ENCODE measurements at regions not wholly inside any gene's neighbourhood (a gene's known extent, or its start where the extent isn't known, plus 50 kb on each side); places are given as distances from the start of the nearest gene placed in this dataset.

GRCh38 chr2:219782737-219783348, 155.4 kb downstream of the SLC4A3 start:
- TF ChIP-seq CTCF (conservative IDR thresholded peaks at IDR 0.05; ENCODE audit: low read depth, low read length): no peak
- no peak for DNase-seq (ENCODE audit: low read depth)
- H3K4me3 ChIP-seq (ENCODE audit: low read depth, low read length): no peak overlapping the region

DNA sequence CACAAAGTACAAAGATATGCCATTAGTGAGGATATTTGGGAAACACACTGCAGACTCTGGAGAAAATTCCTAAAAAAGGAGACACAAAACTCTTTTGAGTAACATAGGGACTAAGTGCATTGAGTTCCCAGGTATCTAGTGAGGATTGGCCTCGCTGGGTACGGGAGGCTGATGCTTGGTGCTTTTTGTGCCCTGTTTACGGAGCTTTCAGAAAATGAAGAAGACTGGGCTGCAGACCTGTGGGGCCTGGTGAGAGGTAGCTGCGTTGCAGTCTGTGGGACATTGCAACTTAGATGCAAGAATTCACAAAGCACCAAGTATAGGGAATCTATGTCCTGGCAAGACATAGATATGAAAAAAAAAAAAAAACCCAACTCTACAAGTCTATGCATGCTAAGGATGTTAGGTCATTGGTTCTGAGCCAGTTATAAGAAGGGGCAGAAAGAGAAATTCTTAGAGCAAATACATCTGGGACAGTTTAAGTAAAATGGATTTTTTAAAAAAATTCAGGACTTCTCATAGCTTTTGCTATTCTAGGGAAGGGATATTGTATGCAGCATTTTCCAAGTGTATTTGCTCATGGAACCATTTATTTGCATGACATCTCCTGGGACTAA, 156.0 kb downstream of the SLC4A3 start:
- no peak for TF ChIP-seq CTCF (conservative IDR thresholded peaks at IDR 0.05; ENCODE audit: low read depth, low read length)
- DNase-seq (ENCODE audit: low read depth): no peak

GRCh38 chr2:219784178-219784577, 156.7 kb downstream of the SLC4A3 start:
- no peak for TF ChIP-seq CTCF (conservative IDR thresholded peaks at IDR 0.05; ENCODE audit: low read depth, low read length)
- DNase-seq (ENCODE audit: low read depth): no peak
- H3K4me3 ChIP-seq (ENCODE audit: low read depth, low read length): no peak overlapping the region

More for the DNA sequence above, 156.0 kb downstream of the SLC4A3 start:
- no peak overlapping the region for H3K4me3 ChIP-seq (ENCODE audit: low read depth, low read length)

DNA sequence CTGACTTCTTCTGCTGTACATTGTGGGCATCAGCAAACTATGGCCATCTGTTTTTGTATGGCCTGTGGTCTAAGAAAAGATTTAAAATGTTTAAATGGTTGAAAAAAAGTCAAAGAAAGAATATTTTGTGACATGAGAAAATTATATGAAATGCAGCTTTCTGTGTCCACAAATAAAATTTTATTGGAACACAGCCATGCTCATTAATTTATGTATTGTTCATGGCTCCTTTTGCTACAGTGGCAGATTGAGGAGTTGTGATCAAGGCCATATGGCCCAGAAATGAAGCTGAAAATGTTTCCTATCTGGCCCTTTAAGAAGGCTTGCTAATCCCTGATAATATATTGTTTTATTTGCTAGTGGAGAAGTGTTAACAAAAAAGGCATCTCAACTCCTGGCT, 162.0 kb downstream of the SLC4A3 start:
- DNase-seq (ENCODE audit: low read depth): no peak
- no peak overlapping the region for H3K4me3 ChIP-seq (ENCODE audit: low read depth, low read length)
- no peak for TF ChIP-seq CTCF (conservative IDR thresholded peaks at IDR 0.05; ENCODE audit: low read depth, low read length)

DNA sequence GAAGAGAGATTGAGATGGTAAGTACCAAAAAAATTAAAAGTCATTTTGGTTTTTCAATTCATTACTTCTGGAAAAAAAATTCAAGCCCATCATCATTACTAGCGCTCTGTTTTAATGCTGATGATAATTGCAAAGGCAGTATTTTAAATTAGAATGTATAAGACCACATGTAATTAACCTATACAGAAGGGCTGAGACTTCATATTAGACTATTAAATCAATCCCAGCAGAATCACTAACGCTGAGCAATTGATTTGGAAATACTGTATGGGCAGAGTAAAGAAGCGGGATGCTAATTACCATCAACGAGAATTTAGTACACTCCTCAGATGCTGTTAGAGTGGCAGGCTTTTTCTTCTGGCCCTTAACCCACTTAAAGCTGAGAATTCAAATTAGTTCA, 165.0 kb downstream of the SLC4A3 start:
- TF ChIP-seq CTCF (conservative IDR thresholded peaks at IDR 0.05; ENCODE audit: low read depth, low read length): no peak

DNA sequence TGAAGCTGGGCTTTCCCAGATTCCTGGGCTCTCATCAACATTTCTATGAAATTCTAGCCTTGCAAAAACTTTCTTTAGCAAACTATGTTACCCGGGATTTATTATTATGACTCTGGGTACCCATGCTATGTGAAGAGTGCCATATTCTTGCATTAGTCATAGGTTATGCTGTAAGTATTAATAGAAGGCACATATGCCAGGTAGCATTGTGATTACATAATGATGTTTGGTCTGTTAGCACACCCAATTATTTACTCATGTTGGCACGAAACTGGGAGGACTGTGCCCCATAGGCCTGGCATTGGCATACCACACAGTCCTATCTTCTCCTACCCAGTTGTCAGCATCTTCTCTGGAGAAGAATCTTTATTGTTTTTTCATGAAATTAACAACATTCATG, 171.0 kb downstream of the SLC4A3 start:
- H3K4me3 ChIP-seq (ENCODE audit: low read depth, low read length): no peak overlapping the region
- no peak for DNase-seq (ENCODE audit: low read depth)
- TF ChIP-seq CTCF (conservative IDR thresholded peaks at IDR 0.05; ENCODE audit: low read depth, low read length): no peak

More for the DNA sequence above, 165.0 kb downstream of the SLC4A3 start:
- no peak for DNase-seq (ENCODE audit: low read depth)
- no peak overlapping the region for H3K4me3 ChIP-seq (ENCODE audit: low read depth, low read length)

DNA sequence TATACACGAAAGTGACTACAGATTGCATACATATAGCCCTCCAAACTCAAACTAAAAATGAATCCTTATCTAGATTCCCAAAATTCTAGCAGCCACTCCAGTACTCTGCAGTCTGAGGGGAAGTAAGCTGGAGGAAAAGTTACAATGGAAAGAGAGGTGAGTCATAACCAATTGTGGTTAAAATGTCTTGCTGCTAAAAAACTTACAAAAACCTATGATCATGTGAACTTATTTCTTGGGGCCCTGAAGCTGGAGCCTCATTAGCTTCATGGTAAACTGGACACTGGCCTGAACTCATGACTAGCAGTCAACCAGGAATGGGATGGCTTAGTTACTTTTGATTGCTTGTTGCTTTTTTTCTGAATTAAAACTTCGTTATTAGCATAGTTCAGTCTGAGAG, 175.9 kb downstream of the SLC4A3 start:
- no peak for DNase-seq (ENCODE audit: low read depth)
- H3K4me3 ChIP-seq (ENCODE audit: low read depth, low read length): no peak overlapping the region
- TF ChIP-seq CTCF (conservative IDR thresholded peaks at IDR 0.05; ENCODE audit: low read depth, low read length): no peak
